GM19043 (cell line): ENCODE measurements at regions not wholly inside any gene's neighbourhood (a gene's known extent, or its start where the extent isn't known, plus 50 kb on each side); places are given as distances from the start of the nearest gene placed in this dataset.
"Not testable (repeated sequence)": the region's sequence is repeated elsewhere in the genome, so short reads cannot be mapped to it uniquely, and the experiment has no call there.

Source experiments
- ATAC-seq: cut with Tn5 transposase; IDR thresholded peaks from one replicate; pipeline ENCODE4 v1.9.1; 2021; ENCODE audit warnings: low read depth; ENCODE audit not compliant: unreplicated experiment

DNA sequence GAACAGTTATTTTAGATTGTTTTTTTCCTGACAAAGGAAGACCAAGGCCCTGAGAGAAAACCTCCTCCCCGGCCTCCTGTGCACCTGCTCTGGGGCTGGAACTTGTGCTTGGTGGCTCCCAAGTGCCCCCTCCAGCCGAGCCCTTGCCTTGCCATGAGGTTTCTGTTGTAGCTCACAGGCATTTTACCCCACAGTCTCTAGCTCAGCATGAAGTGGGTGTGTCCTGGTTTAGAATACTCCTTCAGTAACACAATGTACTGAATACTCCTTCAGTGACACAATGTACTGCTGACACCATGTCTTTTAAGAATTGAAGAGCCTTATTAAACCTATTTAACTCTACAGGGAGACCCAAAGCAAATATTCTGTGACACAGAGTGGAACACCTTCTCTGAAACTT lies 116.1 kb downstream of the OR4M2 start:
- not testable (repeated sequence) for ATAC-seq

DNA sequence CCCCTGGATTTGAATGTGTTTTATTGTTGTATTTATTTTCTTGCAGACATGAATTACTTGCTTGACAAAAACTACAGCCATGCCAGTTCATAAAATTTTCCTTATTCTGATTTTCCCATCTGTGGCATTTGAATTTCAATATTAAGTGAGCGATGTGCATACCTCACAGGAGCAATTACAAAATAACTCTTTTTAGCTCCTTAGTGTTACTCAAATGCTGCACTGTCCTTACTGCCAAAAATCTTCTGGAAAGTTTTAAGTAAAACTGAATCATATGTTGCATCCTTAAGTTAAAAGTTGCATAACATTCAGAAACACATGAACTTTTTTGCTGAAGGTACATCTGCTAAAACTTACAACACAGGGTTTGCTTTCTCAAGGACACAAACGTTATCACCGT lies 120.1 kb downstream of the OR4M2 start:
- not testable (repeated sequence) for ATAC-seq

DNA sequence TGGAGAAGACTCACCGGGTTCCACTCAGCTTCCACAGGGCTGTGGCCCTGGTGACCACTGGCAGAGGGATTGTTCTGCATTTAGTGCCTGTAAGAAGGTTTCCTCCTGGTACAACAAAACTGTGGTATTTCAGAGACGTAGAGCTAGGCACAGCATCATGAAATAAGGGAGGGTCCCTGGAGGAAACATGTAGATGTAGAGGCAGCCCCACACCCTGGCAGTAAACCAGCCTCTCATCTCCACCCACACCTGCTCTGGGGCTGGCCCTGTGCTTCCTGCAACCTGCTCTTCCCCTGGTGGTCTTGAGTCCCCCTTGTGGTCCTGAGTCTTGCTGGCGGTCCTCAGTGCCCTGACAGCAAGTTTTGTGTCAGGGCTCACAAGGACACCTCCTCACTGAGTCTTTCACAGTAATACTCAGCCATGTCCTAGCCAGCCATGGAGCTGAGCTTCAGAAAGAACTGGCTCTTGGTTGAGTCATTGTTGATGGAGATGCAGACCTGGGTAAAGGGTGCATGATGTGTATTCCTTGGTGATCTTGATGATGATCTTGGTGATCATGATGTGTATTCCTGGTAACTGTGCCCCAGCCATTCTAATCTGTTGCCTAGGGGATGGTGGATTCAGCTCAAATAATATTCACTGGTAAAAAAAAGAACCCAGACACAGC lies 121.8 kb downstream of the OR4M2 start:
- not testable (repeated sequence) for ATAC-seq

DNA sequence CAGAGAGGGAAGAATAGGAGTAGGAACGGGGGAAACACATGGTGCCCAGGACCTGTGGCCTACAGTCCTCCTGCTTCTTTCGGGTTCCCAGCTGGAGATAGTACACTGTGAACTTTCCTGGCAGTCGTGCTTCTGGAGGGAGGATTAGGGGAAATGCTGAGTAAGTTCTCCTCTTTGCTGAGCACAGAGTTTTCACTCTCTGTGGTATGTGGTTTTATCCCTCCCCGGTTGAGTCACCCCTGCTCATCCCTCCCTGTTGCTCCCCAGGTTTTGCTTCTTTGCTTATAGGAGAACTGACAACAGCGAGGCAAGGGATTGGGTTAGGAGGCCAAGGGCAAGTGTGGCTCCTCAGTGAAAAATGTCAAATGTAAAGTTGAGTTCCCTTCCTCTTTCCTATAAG lies 122.9 kb downstream of the OR4M2 start:
- ATAC-seq: not testable (repeated sequence)

DNA sequence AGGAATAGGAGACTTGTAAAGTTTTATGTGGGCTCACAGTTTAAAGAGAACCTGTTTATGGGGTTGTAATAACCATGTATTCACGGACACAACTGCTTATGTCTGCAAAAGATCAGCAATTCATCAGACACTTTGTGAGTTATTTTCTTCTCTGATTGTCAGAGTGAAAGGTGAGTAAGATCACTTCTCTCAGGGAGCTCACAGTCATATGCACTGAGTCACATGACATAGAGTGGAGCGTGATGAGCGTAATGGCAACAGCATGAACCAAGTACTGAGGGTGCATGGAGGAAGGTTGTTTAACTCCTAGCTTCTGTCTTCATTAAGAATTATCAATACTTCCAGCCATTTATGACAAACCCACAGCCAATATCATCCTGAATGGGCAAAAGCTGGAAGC lies 128.8 kb downstream of the OR4M2 start:
- not testable (repeated sequence) for ATAC-seq

DNA sequence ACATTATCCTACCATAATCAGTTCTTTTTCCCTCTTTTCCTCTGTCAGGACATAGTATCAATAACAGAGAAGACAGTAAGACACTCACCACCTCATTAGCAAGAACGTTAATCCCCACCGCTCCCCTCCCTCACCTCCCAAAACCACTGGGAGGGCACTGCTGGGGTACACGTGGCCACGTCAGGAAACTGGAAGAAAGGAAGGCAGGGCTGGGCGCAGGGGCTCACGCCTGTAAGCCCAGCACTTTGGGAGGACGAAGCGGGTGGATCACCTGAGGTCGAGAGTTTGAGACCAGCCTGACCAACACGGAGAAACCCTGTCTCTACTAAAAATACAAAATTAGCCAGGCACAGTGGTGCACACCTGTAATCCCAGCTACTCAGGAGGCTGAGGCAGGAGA lies 142.3 kb downstream of the OR4M2 start:
- ATAC-seq: not testable (repeated sequence)

DNA sequence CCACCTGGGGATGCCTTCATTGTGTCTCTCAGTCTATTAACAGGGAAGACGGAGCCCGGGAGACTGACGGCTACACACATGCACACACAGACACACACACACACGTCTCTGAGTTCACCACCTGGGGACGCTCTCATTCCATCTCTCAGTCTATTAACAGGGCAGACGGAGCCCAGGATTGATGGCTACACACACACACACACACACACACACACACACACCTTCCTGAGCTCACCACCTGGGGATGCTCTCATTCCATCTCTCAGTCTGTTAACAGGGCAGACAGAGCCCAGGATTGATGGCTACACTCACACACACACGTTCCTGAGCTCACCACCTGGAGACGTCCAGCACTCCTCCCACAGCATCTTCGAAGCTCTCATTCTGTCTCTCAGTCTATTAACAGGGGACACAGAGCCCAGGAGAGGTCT lies 143.9 kb downstream of the OR4M2 start:
- ATAC-seq: no peak

DNA sequence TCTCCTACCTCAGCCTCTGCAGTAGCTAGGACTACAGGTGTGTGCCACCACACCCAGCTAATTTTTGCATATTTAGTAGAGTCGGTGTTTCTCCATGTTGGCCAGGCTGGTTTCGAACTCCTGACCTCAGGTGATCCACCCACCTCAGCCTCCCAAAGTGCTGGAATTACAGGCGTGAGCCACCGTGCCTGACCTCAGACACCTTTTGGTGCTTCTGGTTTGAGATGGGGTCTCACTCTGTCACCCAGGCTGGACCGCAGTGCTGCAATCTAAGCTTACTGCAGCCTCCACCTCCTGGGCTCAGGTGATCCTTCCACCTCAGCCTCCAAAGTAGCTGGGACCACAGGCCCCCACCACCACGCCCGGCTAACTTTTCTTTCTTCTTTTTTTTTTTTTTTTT lies 144.6 kb downstream of the OR4M2 start:
- not testable (repeated sequence) for ATAC-seq

DNA sequence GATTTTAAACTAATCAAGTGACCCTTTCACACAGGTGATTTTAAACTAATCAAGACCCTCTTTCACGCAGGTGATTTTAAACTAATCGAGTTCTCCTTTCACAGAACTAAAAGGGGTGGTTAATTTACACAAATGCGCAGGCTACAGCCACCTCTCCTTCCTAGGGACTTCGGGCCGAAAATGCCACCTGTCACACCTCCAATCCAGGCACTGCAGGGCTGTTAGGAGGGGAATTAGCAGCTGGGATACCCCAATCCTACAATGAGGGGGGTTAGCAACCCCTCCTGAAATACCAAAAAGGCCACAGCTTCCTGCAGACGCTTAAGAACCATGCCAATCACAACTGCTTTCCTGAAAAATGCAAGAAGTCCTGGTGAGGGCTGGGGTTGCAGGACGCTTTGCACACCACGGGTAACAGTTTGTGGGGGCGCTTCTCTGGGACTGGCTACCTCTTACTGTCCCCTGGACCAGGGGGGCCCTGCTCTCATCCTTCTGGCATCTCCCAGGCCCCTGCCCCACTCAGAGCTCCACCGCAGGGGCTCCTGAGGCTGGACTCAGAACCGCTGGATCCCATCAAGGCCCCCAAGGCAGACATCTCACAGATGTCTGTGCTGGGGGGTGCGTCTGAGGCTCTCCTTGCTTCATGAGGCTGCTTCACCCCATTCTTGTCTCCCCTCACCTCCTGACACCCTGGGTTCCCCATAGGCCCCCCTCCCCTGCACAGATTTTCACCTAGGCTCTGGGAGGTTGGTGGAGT lies 145.9 kb downstream of the OR4M2 start:
- no peak for ATAC-seq

DNA sequence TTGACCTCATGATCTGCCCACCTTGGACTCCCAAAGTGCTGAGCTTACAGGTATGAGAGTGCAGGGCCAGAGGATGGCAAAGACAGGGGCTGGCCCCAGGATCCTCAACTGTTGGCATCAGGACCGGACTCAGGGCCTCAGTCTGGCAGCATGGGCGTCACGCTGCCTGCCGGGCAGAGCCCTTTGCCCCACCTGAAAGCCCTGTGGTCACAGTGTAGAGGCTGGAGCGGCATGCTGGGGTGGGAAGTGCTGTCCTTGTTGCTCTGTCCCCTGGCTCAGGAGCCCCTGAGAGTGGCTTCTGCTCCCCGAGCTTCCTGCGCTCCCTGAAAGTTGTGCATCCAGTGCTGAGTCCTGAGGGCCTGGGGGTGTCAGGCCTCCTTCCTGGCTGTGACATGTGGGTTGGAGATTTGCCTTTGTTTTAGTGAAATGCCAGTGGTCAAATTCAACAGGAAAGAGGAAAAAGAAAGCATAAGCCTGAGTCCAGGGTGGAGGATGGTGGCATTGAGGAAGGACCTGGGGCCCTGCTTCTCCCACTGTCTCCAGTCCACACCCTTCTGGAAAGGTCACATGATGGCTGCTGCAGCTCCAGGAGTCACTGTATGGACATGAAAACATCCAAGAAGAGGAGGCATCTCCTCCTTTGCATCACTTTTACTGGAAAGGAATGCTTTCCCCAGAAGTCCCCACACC lies 147.2 kb downstream of the OR4M2 start:
- no peak for ATAC-seq

DNA sequence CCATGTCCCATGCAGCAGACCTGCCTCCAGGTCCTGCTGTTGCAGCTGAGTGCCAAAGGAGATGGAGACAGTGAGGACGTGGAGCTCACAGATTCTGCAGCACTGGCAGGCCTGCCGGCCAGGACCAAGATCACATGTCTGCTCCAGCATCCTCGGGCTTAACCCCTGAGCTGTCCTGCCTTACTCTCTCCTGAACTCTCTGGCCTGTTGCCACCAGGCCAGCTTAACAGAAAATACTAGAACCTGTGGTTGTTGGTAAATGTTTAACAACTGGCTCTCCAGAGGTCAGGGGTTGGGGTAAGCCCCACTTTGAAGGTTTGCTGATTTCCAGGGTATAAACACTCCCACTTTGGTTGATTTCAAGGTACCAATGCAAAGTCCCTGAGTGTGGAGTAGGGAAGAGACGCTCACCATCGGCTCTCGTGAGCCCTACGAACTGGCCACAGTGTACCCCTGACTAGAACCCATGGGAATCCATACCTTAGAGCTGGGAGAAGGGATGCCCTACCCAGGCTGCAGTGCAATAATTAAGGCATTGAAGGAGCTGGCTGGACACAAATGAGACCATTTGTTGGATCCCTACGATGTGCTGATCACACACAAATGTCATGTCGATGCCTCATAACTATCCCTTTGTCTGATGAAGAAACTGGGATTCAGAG lies 147.9 kb downstream of the OR4M2 start:
- no peak for ATAC-seq

DNA sequence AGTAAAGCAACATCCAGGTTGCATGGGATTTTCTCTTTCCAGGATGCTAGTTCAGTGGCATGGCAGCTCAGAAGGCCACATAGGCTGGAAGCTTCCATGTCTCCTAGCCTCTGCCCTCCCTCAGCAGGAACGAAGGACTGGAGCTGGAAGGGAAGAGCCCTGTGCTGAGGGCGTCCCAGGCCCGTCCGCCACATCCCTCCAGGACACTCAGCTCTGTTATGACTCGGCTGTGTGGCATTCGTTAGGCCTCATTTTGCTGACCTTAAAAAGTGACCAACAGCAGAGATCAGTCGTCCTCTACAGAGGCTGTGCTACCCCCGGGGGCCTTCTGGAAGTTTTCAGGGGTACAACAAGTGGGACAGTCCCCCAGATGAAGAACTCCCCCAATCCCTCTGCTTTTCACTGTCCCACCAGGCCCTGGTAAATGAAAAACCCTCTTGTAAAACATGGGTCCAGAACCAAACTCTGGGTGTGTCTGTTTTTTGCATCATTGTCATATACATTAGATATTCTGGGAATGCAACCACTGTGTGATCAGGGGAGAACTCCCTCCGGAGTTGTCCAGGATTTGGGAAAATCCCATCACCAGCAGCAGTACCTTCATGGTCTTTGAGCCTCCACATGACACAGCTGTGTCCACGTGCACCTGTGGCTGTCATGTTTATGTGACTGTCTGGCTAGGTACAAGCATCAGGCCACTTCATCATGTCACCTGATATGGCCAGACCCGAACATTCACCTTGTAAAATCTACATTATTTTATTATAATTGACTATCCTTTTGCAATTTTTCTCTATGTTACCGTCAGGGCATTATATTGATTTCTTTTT lies 149.9 kb downstream of the OR4M2 start:
- ATAC-seq: no peak

DNA sequence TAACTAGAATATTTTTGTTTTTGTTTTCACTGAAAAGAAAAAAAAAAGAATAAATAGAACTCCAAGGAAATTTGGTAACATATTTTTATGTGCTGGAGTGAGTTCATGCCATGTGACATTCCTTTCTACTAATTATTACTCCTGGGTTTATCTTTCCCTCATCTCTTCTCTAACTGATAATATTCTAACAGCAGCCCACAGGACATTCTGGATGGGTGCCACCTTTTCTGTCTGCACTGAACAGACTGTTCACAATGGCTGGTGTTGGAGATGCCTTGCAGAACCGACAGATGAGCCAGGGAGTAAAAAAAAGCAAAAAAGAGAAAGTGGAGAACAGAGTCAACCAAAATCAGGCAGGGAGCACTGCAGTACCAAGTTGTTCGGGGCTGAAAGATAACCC lies 151.3 kb downstream of the OR4M2 start:
- ATAC-seq: no peak

DNA sequence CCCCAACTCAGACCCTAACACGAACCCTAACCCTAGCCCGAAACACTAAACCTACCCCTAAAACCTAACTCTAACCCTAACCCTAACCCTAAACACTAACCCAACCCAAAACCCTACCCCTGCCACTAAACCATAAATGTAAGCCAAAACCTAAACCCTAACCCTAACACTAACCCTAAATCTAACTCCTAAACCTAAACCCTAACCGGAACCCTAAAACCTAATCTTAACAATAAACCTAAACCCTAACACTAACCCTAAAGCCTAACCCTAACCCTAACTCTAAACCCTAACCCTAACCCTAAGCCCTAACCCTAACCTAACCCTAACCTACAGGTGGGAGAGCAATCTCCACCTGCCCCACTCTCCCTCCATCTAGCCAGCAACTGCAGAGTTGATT lies 152.3 kb downstream of the OR4M2 start:
- ATAC-seq: no peak

DNA sequence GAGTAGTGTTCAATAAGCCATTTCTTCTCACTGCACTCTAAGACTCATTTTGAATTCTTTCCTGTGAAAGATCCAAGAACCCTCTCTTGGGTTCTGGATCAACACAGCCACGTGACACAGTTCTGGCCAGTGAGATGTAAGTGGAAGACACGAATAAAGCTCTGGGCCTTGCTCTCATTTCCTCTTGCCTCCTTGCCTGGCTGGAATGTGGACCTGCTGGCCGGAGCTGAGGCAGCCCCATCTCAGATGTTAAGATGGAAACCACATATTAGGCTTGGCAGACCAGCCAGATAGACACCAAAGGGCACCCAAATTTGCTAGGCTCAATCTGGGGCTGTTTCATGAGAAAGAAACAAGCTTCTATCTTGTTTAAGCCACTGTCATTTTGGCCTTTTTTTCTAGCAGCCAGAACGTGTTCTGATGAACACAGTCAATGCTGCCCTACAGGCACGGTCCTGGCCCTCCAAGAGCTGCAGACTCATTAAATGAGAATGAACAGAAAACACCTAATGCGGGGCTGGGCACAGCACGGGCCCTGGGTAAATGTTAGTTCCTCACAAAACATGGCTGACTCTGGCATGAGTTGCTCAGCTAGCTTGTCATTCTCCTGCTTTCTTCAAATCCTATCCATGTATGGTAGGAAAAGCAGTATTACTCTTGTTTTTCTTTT lies 155.1 kb downstream of the OR4M2 start:
- ATAC-seq: not testable (repeated sequence)

DNA sequence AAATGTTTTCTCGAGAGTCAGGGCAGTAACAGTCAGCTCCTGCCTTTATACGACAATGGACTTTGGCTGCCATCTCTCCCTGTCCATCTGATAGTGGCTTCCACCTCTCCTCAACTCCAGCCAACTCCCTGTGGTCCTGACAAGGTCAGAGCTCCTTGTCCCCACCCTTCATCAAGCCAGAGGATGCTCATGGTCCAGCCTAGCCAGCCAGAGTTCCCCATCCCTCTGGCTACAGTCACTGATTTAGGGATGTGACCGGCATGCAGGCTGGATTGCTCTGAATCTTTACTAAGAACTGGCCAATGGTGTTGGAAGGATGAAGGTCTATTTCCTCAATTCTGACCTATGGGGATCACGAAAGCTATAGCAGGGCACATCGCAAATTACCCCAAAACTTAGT lies 156.1 kb downstream of the OR4M2 start:
- no peak for ATAC-seq

DNA sequence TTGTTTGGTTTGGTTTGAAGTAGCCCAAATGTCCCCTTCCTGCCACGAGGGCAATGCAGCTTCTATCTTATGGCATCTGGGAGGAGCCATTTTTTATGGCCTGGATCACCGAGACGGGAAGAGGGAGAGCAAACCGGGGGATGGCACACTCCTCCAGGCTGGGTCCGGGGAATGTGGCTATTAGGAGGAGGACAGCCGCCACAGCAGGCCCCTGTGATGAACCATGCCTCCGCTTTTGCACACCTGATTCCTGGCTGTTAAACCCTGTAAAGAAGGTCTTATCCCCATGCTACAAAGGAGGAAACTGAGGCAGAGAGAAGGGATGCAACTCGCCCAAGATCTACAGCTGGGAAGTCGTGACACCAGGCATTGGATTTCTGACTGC lies 157.6 kb downstream of the OR4M2 start:
- ATAC-seq: no peak

DNA sequence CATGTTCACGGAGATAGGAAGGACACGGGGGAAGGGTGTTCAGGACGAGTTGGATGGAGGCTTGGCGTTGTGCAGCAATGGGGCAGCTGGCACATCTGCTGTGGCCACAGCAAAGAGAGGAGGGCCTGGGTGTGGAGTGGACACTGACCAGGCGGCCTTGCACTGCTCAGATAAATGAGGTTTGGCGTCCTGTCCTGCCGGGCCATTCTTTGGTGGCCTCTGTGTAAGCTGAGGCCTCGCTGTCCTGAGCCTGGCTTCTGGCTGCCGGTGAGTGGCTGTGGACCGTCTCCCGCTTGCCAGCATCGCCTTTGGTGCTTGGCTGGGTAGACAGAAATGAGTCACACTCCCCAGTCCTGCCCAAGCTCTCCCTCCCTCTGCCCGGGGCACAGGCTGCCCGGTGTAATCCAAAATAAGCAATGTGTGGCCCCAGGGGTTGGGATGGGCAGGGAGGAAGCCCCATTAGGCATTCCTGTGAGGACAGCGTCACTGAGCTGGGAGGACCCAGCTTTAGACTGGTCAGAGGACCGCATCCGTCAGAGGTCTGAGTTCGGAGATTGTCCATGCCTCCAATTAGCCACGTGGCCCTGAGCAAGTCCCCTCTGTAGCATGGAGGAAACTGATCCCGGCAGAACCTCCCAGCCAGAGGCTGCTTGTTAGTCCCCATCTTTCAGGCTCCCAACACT lies 158.1 kb downstream of the OR4M2 start:
- ATAC-seq: not testable (repeated sequence)
